H1 (cell line): ENCODE measurements at regions not wholly inside any gene's neighbourhood (a gene's known extent, or its start where the extent isn't known, plus 50 kb on each side); places are given as distances from the start of the nearest gene placed in this dataset.

Experiments
- CTCF ChIA-PET: fragments of 300-600 bp; sonication (Branson Sonifier 250); formaldehyde crosslinking; loops from one replicate; lab custom pipeline; 2021; ENCODE audit not compliant: partially characterized antibody; lab: Charles Lee
- POLR2A ChIA-PET: fragments of 300-600 bp; sonication (Branson Sonifier 250); formaldehyde crosslinking; loops from one replicate; lab custom pipeline; 2021; ENCODE audit warnings: inconsistent platforms; ENCODE audit not compliant: partially characterized antibody; lab: Charles Lee
- DNase-seq, 2 experiments: peaks; one replicate each; pipeline versions ENCODE4 v3.0.0 to v3.0.0-alpha.2; 2010 to 2022; ENCODE audit warnings: low spot score in 2 of 2, low read depth in 1 of 2, mixed read lengths in 1 of 2
- FAIRE-seq: peaks from 2 replicates; lab custom pipeline; 2011; peaks lifted over from hg19 to GRCh38; lab: Jason Lieb, UNC
- H2AFZ ChIP-seq: 2 replicates; pipeline ENCODE4 v1.8.1; 2012; ENCODE audit warnings: low read length, inconsistent platforms
- H2AK5ac ChIP-seq: 2 replicates; pipeline ENCODE4 v1.6.1; 2013; ENCODE audit warnings: low read depth, low read length
- H2BK120ac ChIP-seq: replicated peaks from 2 replicates; pipeline ENCODE3; 2013; ENCODE audit warnings: low read depth, low read length, inconsistent platforms
- H2BK12ac ChIP-seq: 2 replicates; pipeline ENCODE4 v1.6.1; 2013; ENCODE audit warnings: low read depth, low read length
- H2BK15ac ChIP-seq: 2 replicates; pipeline ENCODE4 v1.6.1; 2013; ENCODE audit warnings: low read length
- H2BK20ac ChIP-seq: 2 replicates; pipeline ENCODE4 v1.6.1; 2013; ENCODE audit warnings: low read length
- H2BK5ac ChIP-seq: 2 replicates; pipeline ENCODE4 v1.6.1; 2013; ENCODE audit warnings: low read depth, low read length
- H3K14ac ChIP-seq: 2 replicates; pipeline ENCODE4 v1.6.1; 2013; ENCODE audit warnings: inconsistent platforms; ENCODE audit not compliant: insufficient read length
- H3K18ac ChIP-seq: 2 replicates; pipeline ENCODE4 v1.6.1; 2013; ENCODE audit warnings: low read length; ENCODE audit errors: extremely low read depth
- H3K23ac ChIP-seq: 2 replicates; pipeline ENCODE4 v1.6.1; 2013; ENCODE audit warnings: inconsistent platforms; ENCODE audit not compliant: insufficient read length
- H3K23me2 ChIP-seq: 2 replicates; pipeline ENCODE4 v1.6.1; 2013; ENCODE audit warnings: low read depth, low read length
- H3K27ac ChIP-seq: 2 replicates; pipeline ENCODE4 v1.6.1; 2011; ENCODE audit warnings: low read depth, low read length, inconsistent platforms
- H3K27me3 ChIP-seq, 4 experiments: replicated peaks in 1 of 4; 1 replicate in 1 of 4; 2 replicates in 3 of 4; pipeline versions ENCODE4 v1.6.1 to v1.8.1; 2011 to 2013; ENCODE audit warnings: low read length in 3 of 4, mild to moderate bottlenecking in 3 of 4, inconsistent platforms in 2 of 4, mixed read lengths in 2 of 4, moderate library complexity in 1 of 4; ENCODE audit not compliant: control insufficient read depth in 3 of 4, insufficient read depth in 3 of 4; ENCODE audit errors: extremely low read depth in 1 of 4
- H3K36me3 ChIP-seq, 4 experiments: 2 replicates each; pipeline versions ENCODE4 v1.6.1 to v1.8.1; 2011 to 2013; ENCODE audit warnings: mild to moderate bottlenecking in 4 of 4, low read length in 3 of 4, moderate library complexity in 2 of 4, control low read depth in 1 of 4, inconsistent platforms in 1 of 4; ENCODE audit not compliant: insufficient read depth in 4 of 4, control insufficient read depth in 2 of 4
- H3K4ac ChIP-seq: replicated peaks from 2 replicates; pipeline ENCODE3; 2013; ENCODE audit warnings: low read length, low read depth, mixed read lengths, inconsistent platforms; ENCODE audit not compliant: insufficient read length
- H3K4me1 ChIP-seq, 4 experiments: replicated peaks in 1 of 4; 1 replicate in 1 of 4; 2 replicates in 3 of 4; pipeline versions ENCODE4 v1.6.1 to v1.8.1; 2011 to 2013; ENCODE audit warnings: low read length in 3 of 4, inconsistent platforms in 2 of 4, mixed read lengths in 1 of 4; ENCODE audit not compliant: insufficient read depth in 4 of 4, control insufficient read depth in 3 of 4
- H3K4me2 ChIP-seq, 2 experiments: 2 replicates each; pipeline versions ENCODE4 v1.6.1 to v1.8.1; 2011 to 2013; ENCODE audit warnings: low read depth in 2 of 2, low read length in 2 of 2, control low read depth in 1 of 2, inconsistent platforms in 1 of 2, mild to moderate bottlenecking in 1 of 2; ENCODE audit not compliant: insufficient read depth in 1 of 2
- H3K4me3 ChIP-seq, 4 experiments: fragments of 200-600, 300-600 bp in 1 of 4; sonication (generic), shearing (Covaris generic), sonication (Bioruptor Twin) in 1 of 4; 2 replicates each; pipeline versions ENCODE4 v1.5.1 to v1.8.1; 2011 to 2016; ENCODE audit warnings: low read length in 4 of 4, low read depth in 3 of 4, control low read depth in 2 of 4, inconsistent platforms in 2 of 4, mild to moderate bottlenecking in 2 of 4, mixed read lengths in 1 of 4, moderate library complexity in 1 of 4; ENCODE audit not compliant: insufficient read depth in 2 of 4; ENCODE audit errors: extremely low read depth in 1 of 4
- H3K56ac ChIP-seq: replicated peaks from 2 replicates; pipeline ENCODE3; 2013; ENCODE audit warnings: low read depth, mild to moderate bottlenecking, mixed read lengths, low read length, inconsistent platforms; ENCODE audit not compliant: insufficient read length
- H3K79me1 ChIP-seq: 2 replicates; pipeline ENCODE4 v1.6.1; 2013; ENCODE audit warnings: low read depth, low read length, control low read depth
- H3K79me2 ChIP-seq, 2 experiments: 2 replicates each; pipeline versions ENCODE4 v1.6.1 to v1.8.1; 2012 to 2013; ENCODE audit warnings: low read length in 2 of 2, mild to moderate bottlenecking in 2 of 2, inconsistent platforms in 1 of 2; ENCODE audit not compliant: insufficient read depth in 2 of 2, control insufficient read depth in 1 of 2
- H3K9ac ChIP-seq, 4 experiments: replicated peaks in 1 of 4; 1 replicate in 1 of 4; 2 replicates in 3 of 4; pipeline versions ENCODE4 v1.6.1 to v1.8.1; 2011 to 2013; ENCODE audit warnings: low read depth in 3 of 4, low read length in 3 of 4, control low read depth in 2 of 4, mild to moderate bottlenecking in 2 of 4, moderate library complexity in 2 of 4, inconsistent platforms in 1 of 4; ENCODE audit errors: extremely low read depth in 1 of 4
- H3K9me3 ChIP-seq, 2 experiments: 2 replicates each; pipeline versions ENCODE4 v1.6.1 to v1.8.1; 2012 to 2013; ENCODE audit warnings: mild to moderate bottlenecking in 2 of 2, moderate library complexity in 2 of 2, control low read depth in 1 of 2, inconsistent platforms in 1 of 2, low read depth in 1 of 2, low read length in 1 of 2, mixed read lengths in 1 of 2; ENCODE audit not compliant: insufficient read depth in 2 of 2
- H4K20me1 ChIP-seq, 2 experiments: replicated peaks in 1 of 2; 2 replicates each; pipeline versions ENCODE3 to v1.8.1; 2011 to 2013; ENCODE audit warnings: inconsistent platforms in 2 of 2, low read length in 2 of 2, mild to moderate bottlenecking in 1 of 2; ENCODE audit not compliant: insufficient read depth in 2 of 2, control insufficient read depth in 1 of 2
- H4K5ac ChIP-seq: 2 replicates; pipeline ENCODE4 v1.6.1; 2013; ENCODE audit warnings: low read length, low read depth, mixed read lengths, inconsistent platforms; ENCODE audit not compliant: insufficient read length
- H4K8ac ChIP-seq: 2 replicates; pipeline ENCODE4 v1.8.0; 2013; ENCODE audit warnings: mild to moderate bottlenecking, moderate library complexity, low read length, inconsistent platforms; ENCODE audit not compliant: insufficient read depth; ENCODE audit errors: extremely low read depth
- H4K91ac ChIP-seq: replicated peaks from 2 replicates; pipeline ENCODE3; 2013; ENCODE audit warnings: low read length, mixed read lengths, inconsistent platforms; ENCODE audit not compliant: insufficient read length
- CHD2 ChIP-seq: IDR thresholded peaks from 2 replicates; pipeline ENCODE4 v1.6.1; 2012; ENCODE audit warnings: low read length, improper control_type of control experiment
- HDAC6 ChIP-seq: IDR thresholded peaks from one replicate; pipeline ENCODE4 v1.7.1; 2012; ENCODE audit warnings: low read depth, mild to moderate bottlenecking, inconsistent platforms, low read length, moderate library complexity
- RAD21 ChIP-seq, 2 experiments: IDR thresholded peaks in 1 of 2; conservative IDR thresholded peaks in 1 of 2; 2 replicates each; pipeline ENCODE4 v1.6.1; 2011; ENCODE audit warnings: low read depth in 2 of 2, low read length in 2 of 2, improper control_type of control experiment in 1 of 2, inconsistent platforms in 1 of 2, mild to moderate bottlenecking in 1 of 2, moderate library complexity in 1 of 2
- RXRA ChIP-seq: IDR thresholded peaks from 2 replicates; pipeline ENCODE4 v1.6.1; 2011; ENCODE audit warnings: low read depth, mild to moderate bottlenecking, low read length, moderate library complexity; ENCODE audit not compliant: insufficient read depth
- SIN3A ChIP-seq, 2 experiments: IDR thresholded peaks in 1 of 2; conservative IDR thresholded peaks in 1 of 2; 2 replicates each; pipeline ENCODE4 v1.6.1; 2011 to 2012; ENCODE audit warnings: low read length in 2 of 2, improper control_type of control experiment in 1 of 2, low read depth in 1 of 2, mild to moderate bottlenecking in 1 of 2
- SP2 ChIP-seq: IDR thresholded peaks from 2 replicates; pipeline ENCODE4 v1.6.1; 2012; ENCODE audit warnings: mild to moderate bottlenecking, low read length, inconsistent platforms
- WGBS, 2 experiments: shearing (Covaris generic) in 1 of 2; methylation state at CpG; one replicate each; pipeline versions ENCODE4 v1.1.6 to v1.1.7; 2013 to 2015; ENCODE audit warnings: low lambda C conversion rate in 2 of 2, mixed read lengths in 2 of 2, inconsistent platforms in 1 of 2, low coverage in 1 of 2, missing lambda C conversion rate in 1 of 2; ENCODE audit not compliant: insufficient replicate concordance in 2 of 2, insufficient coverage in 1 of 2, insufficient read length in 1 of 2; ENCODE audit errors: extremely low coverage in 1 of 2, missing lambda C conversion rate in 1 of 2; 5-methylcytosine and 5-hydroxymethylcytosine counted together
- TF ChIP-seq, protein P1 (sequence below), 3 experiments: IDR thresholded peaks; 1 replicate in 2 of 3; 2 replicates in 1 of 3; pipeline versions ENCODE4 v1.5.1 to v1.6.1; 2011; ENCODE audit warnings: low read length in 3 of 3, mild to moderate bottlenecking in 3 of 3, inconsistent platforms in 2 of 3, low read depth in 1 of 3, moderate library complexity in 1 of 3; ENCODE audit not compliant: insufficient read depth in 1 of 3; ENCODE audit errors: control extremely low read depth in 1 of 3

DNA sequence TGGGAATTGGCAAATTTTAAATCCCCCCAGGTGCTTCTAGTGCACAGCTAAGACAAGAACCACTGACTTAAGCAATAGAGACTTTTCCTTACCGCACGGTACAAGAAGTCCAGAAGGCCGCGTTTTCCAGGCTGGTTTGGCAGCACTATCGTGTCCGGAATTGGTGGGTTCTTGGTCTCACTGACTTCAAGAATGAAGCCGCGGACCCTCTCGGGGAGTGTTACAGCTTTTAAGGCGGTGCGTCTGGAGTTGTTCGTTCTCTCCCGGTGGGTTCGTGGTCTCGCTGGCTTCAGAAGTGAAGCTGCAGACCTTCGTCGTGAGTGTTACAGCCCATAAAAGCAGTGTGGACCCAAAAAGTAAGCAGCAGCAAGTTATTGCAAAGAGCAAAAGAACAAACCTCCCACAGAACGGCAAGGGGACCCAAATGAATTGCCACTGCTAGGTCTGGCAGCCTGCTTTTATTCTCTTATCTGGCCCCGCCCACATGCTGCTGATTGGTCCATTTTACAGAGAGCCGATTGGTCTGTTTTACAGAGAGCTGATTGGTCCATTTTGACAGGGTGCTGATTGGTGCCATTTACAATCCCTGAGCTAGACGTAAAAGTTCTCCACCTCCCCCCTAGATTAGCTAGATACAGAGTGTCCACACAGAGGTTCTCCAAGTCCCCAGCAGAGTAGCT lies 264.5 kb downstream of the PREX1 start:
- no peak overlapping the region for H2BK12ac ChIP-seq
- no peaks in the 10 kb centered on the region for H3K4me1 ChIP-seq
- no peak overlapping the region for H3K27ac ChIP-seq
- H3K27me3 ChIP-seq: no peaks in the 10 kb centered on the region
- no peak overlapping the region for H2BK120ac ChIP-seq
- H3K56ac ChIP-seq: no peak overlapping the region
- H4K91ac ChIP-seq: no peak overlapping the region
- no peaks in the 10 kb centered on the region for H3K79me2 ChIP-seq
- H3K4ac ChIP-seq: no peak overlapping the region
- FAIRE-seq (no peak), DNase-seq (no peak)
- no peak overlapping the region for H3K4me2 ChIP-seq
- H4K8ac ChIP-seq: no peak overlapping the region
- no peak overlapping the region for H2BK15ac ChIP-seq
- H3K4me3 ChIP-seq: no peak overlapping the region
- H4K5ac ChIP-seq: no peak overlapping the region
- no peak overlapping the region for H3K18ac ChIP-seq
- H3K9me3 ChIP-seq: peaks cover 3 to 10% of the 10 kb centered on the region in 2 experiments; a peak in 2 of 4 replicates
- no peak overlapping the region for H3K9ac ChIP-seq
- H3K14ac ChIP-seq: no peak overlapping the region
- no peak overlapping the region for H2BK20ac ChIP-seq
- ChIA-PET CTCF (interaction anchor here (0.8 to 2.6 kb wide), 4 partner anchors 13 to 58 kb away, joined by 3 to 15 read pairs (median 4); no protein-coding TSS in a partner anchor), POLR2A (interaction anchor here (1.3 kb wide), 1 partner anchor 29 kb away, joined by 3 read pairs; no protein-coding TSS in a partner anchor)
- H3K23me2 ChIP-seq: peaks cover 3% of the 10 kb centered on the region; the same call in 1 of the 2 replicates
- 93% methylated on average over 21 of the region's 21 CpGs; no CpG with 5 or more reads in 1 of the 2 experiments for WGBS, 2 experiments
- H2BK5ac ChIP-seq: no peak overlapping the region
- no peaks in the 10 kb centered on the region for H4K20me1 ChIP-seq
- H3K36me3 ChIP-seq: no peaks in the 10 kb centered on the region
- H3K79me1 ChIP-seq: no peaks in the 10 kb centered on the region
- H2AFZ ChIP-seq: no peak overlapping the region
- no peak overlapping the region for H2AK5ac ChIP-seq
- no peak overlapping the region for H3K23ac ChIP-seq
- TF ChIP-seq HDAC6: no peak
- no peak for TF ChIP-seq SIN3A (conservative IDR thresholded peaks at IDR 0.05 in 1 of 2, IDR thresholded peaks at IDR 0.05 in 1 of 2; ENCODE audit: low read depth in 1 of 2, low read length in 2 of 2)
- no peak for TF ChIP-seq SP2
- TF ChIP-seq RAD21 (IDR thresholded peaks at IDR 0.05 in 1 of 2, conservative IDR thresholded peaks at IDR 0.05 in 1 of 2; ENCODE audit: low read depth in 2 of 2, low read length in 2 of 2): no peak
- TF ChIP-seq CHD2: no peak
- TF ChIP-seq, protein P1, sequence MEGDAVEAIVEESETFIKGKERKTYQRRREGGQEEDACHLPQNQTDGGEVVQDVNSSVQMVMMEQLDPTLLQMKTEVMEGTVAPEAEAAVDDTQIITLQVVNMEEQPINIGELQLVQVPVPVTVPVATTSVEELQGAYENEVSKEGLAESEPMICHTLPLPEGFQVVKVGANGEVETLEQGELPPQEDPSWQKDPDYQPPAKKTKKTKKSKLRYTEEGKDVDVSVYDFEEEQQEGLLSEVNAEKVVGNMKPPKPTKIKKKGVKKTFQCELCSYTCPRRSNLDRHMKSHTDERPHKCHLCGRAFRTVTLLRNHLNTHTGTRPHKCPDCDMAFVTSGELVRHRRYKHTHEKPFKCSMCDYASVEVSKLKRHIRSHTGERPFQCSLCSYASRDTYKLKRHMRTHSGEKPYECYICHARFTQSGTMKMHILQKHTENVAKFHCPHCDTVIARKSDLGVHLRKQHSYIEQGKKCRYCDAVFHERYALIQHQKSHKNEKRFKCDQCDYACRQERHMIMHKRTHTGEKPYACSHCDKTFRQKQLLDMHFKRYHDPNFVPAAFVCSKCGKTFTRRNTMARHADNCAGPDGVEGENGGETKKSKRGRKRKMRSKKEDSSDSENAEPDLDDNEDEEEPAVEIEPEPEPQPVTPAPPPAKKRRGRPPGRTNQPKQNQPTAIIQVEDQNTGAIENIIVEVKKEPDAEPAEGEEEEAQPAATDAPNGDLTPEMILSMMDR (IDR thresholded peaks at IDR 0.05; ENCODE audit: control extremely low read depth in 1 of 3, insufficient read depth in 1 of 3, low read depth in 1 of 3, low read length in 3 of 3): no peak
- no peak for TF ChIP-seq RXRA
